ENCODE measurements at regions not wholly inside any gene's neighbourhood (a gene's known extent, or its start where the extent isn't known, plus 50 kb on each side); places are given as distances from the start of the nearest gene placed in this dataset.

DNA sequence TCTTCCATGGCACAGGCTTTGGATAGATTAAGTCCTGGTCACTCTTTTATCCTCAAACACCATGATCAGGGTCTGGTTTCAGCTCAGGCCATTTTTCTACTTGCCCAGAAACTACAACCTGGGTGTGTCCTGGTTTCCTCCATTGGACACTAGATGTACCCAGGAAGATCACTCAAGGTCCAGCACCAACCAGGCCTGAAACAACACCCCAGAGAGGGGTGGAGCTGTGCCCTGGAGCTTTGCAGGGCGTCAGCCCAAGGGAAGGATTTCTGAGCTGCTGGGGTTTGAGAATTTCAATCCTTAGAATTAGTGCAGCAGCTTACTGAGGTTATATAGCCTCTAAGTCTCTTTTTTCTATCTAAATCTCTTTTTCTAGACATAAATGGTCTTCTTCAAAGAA, 722.0 kb downstream of the MTRR start:
- TF ChIP-seq, protein P1, sequence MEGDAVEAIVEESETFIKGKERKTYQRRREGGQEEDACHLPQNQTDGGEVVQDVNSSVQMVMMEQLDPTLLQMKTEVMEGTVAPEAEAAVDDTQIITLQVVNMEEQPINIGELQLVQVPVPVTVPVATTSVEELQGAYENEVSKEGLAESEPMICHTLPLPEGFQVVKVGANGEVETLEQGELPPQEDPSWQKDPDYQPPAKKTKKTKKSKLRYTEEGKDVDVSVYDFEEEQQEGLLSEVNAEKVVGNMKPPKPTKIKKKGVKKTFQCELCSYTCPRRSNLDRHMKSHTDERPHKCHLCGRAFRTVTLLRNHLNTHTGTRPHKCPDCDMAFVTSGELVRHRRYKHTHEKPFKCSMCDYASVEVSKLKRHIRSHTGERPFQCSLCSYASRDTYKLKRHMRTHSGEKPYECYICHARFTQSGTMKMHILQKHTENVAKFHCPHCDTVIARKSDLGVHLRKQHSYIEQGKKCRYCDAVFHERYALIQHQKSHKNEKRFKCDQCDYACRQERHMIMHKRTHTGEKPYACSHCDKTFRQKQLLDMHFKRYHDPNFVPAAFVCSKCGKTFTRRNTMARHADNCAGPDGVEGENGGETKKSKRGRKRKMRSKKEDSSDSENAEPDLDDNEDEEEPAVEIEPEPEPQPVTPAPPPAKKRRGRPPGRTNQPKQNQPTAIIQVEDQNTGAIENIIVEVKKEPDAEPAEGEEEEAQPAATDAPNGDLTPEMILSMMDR (IDR thresholded peaks at IDR 0.05): no peak
- TF ChIP-seq EZH2phosphoT487 (IDR thresholded peaks at IDR 0.05): no peak
- TF ChIP-seq EZH2 (IDR thresholded peaks at IDR 0.05): no peak
